HG03342 (cell line): ENCODE measurements at regions not wholly inside any gene's neighbourhood (a gene's known extent, or its start where the extent isn't known, plus 50 kb on each side); places are given as distances from the start of the nearest gene placed in this dataset.
A peak's percentile ranks its signal among the peaks of the same experiment; 100 is the strongest.

Source experiments
- ATAC-seq: cut with Tn5 transposase; IDR thresholded peaks from one replicate; pipeline ENCODE4 v1.9.1; 2021; ENCODE audit warnings: mild to moderate bottlenecking, moderate library complexity; ENCODE audit not compliant: unreplicated experiment

GRCh38 chr3:94179059-94179458 lies 116.2 kb downstream of the NSUN3 start:
- ATAC-seq, result no peak

GRCh38 chr3:94183551-94183950 lies 120.7 kb downstream of the NSUN3 start:
- no peak for ATAC-seq

- no peak for ATAC-seq
Observed at GRCh38 chr3:94184781-94185180, 121.9 kb downstream of the NSUN3 start.

- no peak for ATAC-seq
Observed at GRCh38 chr3:94185753-94186152, 122.9 kb downstream of the NSUN3 start.

- no peak for ATAC-seq
Observed at GRCh38 chr3:94187697-94188096, 124.8 kb downstream of the NSUN3 start.

- no peak for ATAC-seq
Observed at GRCh38 chr3:94195381-94195780, 132.5 kb downstream of the NSUN3 start.

GRCh38 chr3:94206291-94206690 lies 143.4 kb downstream of the NSUN3 start:
- ATAC-seq, result no peak

- no peak for ATAC-seq
Observed at GRCh38 chr3:94210256-94210655, 147.4 kb downstream of the NSUN3 start.

GRCh38 chr3:94217406-94217805 lies 154.5 kb downstream of the NSUN3 start:
- no peak for ATAC-seq

GRCh38 chr3:94220426-94220825 lies 157.6 kb downstream of the NSUN3 start:
- ATAC-seq, result no peak

GRCh38 chr3:94221829-94222228 lies 159.0 kb downstream of the NSUN3 start:
- no peak for ATAC-seq

GRCh38 chr3:94225148-94225865 lies 162.4 kb downstream of the NSUN3 start:
- no peak for ATAC-seq

- no peak for ATAC-seq
Observed at GRCh38 chr3:94226078-94226477, 163.2 kb downstream of the NSUN3 start.

- ATAC-seq, result no peak
Observed at GRCh38 chr3:94232921-94233320, 170.1 kb downstream of the NSUN3 start.

GRCh38 chr3:94234177-94234788 lies 171.4 kb downstream of the NSUN3 start:
- peak; percentile 80 for ATAC-seq

- ATAC-seq, result no peak
Observed at GRCh38 chr3:94241986-94242385, 179.1 kb downstream of the NSUN3 start.

GRCh38 chr3:94246171-94246570 lies 183.3 kb downstream of the NSUN3 start:
- no peak for ATAC-seq

- no peak for ATAC-seq
Observed at GRCh38 chr3:94248042-94248441, 185.2 kb downstream of the NSUN3 start.

- ATAC-seq, result peak; percentile 94
Observed at GRCh38 chr3:94249491-94250079, 186.7 kb downstream of the NSUN3 start.

- no peak for ATAC-seq
Observed at GRCh38 chr3:94251566-94251965, 188.7 kb downstream of the NSUN3 start.

- no peak for ATAC-seq
Observed at GRCh38 chr3:94252316-94252715, 189.5 kb downstream of the NSUN3 start.
